GM18508 (cell line): ENCODE measurements at regions not wholly inside any gene's neighbourhood (a gene's known extent, or its start where the extent isn't known, plus 50 kb on each side); places are given as distances from the start of the nearest gene placed in this dataset.
A peak's percentile ranks its signal among the peaks of the same experiment; 100 is the strongest.

Experiments
- ATAC-seq: cut with Tn5 transposase; IDR thresholded peaks from one replicate; pipeline ENCODE4 v1.9.1; 2021; ENCODE audit warnings: moderate number of reproducible peaks; ENCODE audit not compliant: insufficient read depth, unreplicated experiment

GRCh38 chr4:152269448-152270191 is 266.3 kb downstream of the FBXW7 start:
- ATAC-seq = no peak

GRCh38 chr4:152267811-152268210 is 268.1 kb downstream of the FBXW7 start:
- ATAC-seq = no peak

- ATAC-seq = no peak
These were observed 268.9 kb downstream of the FBXW7 start for GRCh38 chr4:152266831-152267480.

- no peak for ATAC-seq
These were observed 270.7 kb downstream of the FBXW7 start for GRCh38 chr4:152265149-152265621.

GRCh38 chr4:152264106-152264505 is 271.8 kb downstream of the FBXW7 start:
- ATAC-seq = no peak

- ATAC-seq = no peak
These were observed 276.0 kb downstream of the FBXW7 start for GRCh38 chr4:152259866-152260265.

- no peak for ATAC-seq
These were observed 276.8 kb downstream of the FBXW7 start for GRCh38 chr4:152258804-152259708.

GRCh38 chr4:152258391-152258790 is 277.5 kb downstream of the FBXW7 start:
- ATAC-seq = no peak

- no peak for ATAC-seq
These were observed 278.3 kb downstream of the FBXW7 start for GRCh38 chr4:152257601-152258066.

- no peak for ATAC-seq
These were observed 278.9 kb downstream of the FBXW7 start for GRCh38 chr4:152256996-152257395.

- peak; percentile 78 for ATAC-seq
These were observed 280.5 kb downstream of the FBXW7 start for GRCh38 chr4:152255437-152255836.

GRCh38 chr4:152248347-152248746 is 287.5 kb downstream of the FBXW7 start:
- no peak for ATAC-seq

- no peak for ATAC-seq
These were observed 288.5 kb downstream of the FBXW7 start for GRCh38 chr4:152247271-152247975.

GRCh38 chr4:152246659-152247058 is 289.2 kb downstream of the FBXW7 start:
- no peak for ATAC-seq

- no peak for ATAC-seq
These were observed 290.2 kb downstream of the FBXW7 start for GRCh38 chr4:152245680-152246079.

GRCh38 chr4:152244659-152245058 is 291.2 kb downstream of the FBXW7 start:
- ATAC-seq = no peak

GRCh38 chr4:152243896-152244595 is 291.8 kb downstream of the FBXW7 start:
- no peak for ATAC-seq

- ATAC-seq = no peak
These were observed 292.7 kb downstream of the FBXW7 start for GRCh38 chr4:152243206-152243605.

GRCh38 chr4:152240232-152240631 is 295.7 kb downstream of the FBXW7 start:
- no peak for ATAC-seq
